DOHH2 (cell line): ENCODE measurements at regions not wholly inside any gene's neighbourhood (a gene's known extent, or its start where the extent isn't known, plus 50 kb on each side); places are given as distances from the start of the nearest gene placed in this dataset.

ENCODE experiments used
- CTCF ChIP-seq: fragments of 200-600 bp; sonication (generic); IDR thresholded peaks from one replicate; pipeline ENCODE4 v1.5.1; 2014; ENCODE audit warnings: antibody characterized with exemption, mild to moderate bottlenecking, low read depth, low read length; ENCODE audit not compliant: poor library complexity, severe bottlenecking
- EZH2phosphoT487 ChIP-seq: fragments of 200-600 bp; sonication (generic); IDR thresholded peaks from 2 replicates; pipeline ENCODE4 v1.6.1; 2017; ENCODE audit warnings: borderline replicate concordance, mild to moderate bottlenecking, antibody characterized with exemption, low read length, moderate library complexity, mixed read lengths

GRCh38 chr5:56288873-56289601 is 55.9 kb upstream of the ANKRD55 start:
- no peak for TF ChIP-seq CTCF
- no peak for TF ChIP-seq EZH2phosphoT487
